ENCODE measurements at regions not wholly inside any gene's neighbourhood (a gene's known extent, or its start where the extent isn't known, plus 50 kb on each side); places are given as distances from the start of the nearest gene placed in this dataset.
"Not testable (repeated sequence)": the region's sequence is repeated elsewhere in the genome, so short reads cannot be mapped to it uniquely, and the experiment has no call there.

DNA sequence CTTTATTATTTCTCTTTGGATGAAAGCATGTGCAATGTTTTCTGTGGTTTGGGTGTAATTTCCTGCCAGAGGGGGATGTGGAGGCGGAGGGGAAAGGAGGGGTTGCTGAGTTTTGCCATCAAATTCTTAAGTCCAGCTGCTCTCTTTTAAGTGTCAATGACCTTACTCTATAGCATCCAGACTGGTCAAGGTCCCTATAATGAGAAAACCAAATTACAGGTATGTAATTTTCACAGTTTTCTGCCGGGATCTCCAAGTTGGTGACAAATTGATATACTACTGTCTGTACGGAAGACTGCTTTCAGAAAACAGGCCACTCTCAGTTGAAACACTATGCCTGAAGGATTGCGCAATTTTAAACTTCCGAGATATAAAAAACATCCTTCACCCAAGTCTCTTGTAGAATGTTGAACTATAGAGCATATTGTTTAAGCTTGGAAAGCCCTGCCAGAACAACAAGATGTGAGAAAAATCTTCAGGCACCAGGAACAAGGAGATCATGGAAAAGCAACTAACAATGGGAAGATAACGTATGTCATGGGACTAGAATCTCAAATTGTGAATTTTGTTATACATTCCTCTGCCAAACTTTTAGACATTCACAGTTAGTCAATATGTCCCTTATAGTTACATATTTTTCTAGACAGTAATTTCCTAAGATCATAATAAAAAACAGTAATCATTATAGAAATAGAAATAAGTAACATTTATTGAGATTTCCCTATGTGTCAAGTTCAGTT lies 300.7 kb upstream of the SATB1 start:
- no peak for DNase-seq

DNA sequence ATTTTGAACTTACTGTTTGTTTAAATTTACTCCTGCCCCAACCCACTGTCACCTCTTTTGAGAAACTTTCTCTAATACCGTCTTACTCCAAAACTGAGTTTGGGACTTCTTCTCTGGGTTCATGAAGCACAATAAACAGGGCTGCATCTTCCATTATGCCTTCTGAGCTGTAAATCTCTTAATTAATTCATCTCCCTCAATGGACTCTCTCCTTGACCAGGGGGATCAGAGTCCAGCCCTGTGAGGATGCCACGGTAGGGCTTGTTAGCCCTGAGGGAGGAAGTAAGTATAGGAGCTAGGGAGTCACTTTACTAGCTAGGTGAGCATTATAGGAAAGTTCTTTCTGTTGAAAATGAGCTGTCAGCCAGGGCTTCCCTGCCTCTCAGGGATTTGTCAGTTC lies 299.3 kb upstream of the SATB1 start:
- DNase-seq, result no peak

DNA sequence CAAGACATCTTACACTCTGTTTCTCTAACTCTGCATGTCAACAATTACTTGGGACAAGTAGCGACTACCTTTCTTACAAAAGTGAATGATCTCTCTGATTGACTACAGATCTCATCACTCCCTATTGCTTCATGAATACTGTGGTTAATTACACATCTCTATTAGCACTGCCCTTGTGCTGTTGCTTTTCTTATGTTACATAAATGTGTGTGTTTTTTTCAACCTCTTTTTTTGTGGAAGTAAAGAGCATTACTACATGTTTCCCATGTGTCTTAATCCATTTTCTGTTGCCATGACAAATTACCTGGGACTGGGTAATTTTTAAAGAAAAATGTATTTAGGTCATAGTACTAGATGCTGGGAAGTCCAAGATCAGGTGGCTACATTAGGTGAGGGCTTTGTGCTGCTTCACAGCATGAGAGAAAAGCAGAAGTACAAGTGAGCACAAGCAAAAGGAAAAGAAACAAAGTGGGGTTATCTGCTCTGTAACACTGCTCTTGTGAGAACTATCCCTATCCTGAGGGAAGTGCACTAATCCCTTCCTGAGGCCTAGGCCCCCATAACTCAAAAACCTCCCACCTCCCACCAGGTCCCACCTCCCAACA lies 298.2 kb upstream of the SATB1 start:
- DNase-seq, result no peak

DNA sequence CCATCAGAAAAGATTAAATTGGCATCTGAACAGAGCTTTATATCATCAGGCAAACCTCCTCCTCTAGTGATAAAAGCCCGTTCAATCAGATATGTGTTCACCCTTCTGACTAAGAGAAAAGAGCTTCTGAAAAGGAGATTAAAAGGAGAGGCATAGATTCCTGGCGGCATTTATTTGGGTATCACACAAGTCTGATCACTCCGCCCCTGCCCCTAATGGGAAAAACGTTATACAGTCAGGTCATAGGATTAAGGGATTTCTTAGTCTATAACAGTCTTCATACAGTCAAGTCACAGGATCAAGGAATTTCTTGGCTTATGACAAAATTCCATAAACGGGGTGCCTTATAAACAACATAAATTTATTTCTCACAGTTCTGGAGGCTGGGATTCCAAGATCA lies 295.4 kb upstream of the SATB1 start:
- DNase-seq, result no peak

DNA sequence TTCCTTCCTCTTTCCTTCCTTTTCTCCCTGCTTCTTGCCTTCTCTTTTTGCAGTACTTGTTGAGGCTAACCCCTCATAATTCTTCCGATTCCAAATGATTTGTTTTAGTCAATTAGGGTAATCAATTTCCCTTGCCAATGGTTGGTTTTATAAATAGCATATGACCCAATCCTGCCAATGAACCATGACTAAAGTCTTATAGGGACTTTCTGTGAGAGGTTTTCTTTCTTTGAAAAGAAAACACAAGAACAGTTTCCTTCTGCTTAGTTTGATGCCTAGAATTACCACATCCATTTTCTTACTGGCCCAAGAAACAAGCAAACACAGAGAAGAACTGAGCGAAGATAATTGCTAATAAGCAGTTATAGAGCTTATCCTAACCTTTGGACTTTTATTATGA lies 292.5 kb upstream of the SATB1 start:
- no peak for DNase-seq

DNA sequence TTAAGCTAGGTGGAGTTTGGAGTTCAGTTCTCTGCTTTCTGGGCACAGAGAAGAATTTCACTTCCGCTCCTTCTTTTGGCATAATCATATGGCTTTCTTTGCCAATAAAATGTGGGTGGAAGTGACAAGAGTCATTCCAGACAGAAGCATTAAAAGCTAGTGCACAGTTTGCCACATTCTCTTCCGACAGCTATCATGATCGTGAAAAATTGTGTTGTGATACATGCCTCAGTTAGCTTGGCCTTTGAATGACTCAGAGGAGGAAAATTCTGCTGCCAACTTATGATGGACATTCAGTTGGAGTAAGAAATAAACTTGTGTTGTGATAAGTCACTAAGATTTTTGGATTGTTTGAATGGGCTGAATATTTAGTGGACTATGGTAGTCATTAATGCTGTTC lies 291.7 kb upstream of the SATB1 start:
- no peak for DNase-seq

DNA sequence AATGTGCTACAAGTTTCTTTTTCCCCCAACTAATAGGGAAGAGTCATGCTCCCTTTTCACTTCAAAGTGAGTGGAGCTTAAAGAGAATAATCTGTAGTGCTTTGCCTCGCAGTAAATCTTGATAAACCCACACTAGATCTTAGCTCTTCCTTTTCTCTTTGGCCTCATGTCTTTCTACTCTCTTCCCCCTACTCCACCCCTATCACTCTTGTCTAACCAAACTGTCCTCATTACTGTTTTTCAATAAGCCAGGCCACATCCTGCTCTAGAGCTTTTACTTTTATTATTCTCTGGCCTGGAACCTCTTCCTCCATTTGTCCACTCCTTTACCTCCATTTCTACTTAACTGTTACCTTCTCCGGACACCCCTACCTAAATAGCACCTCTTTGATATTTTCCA lies 291.0 kb upstream of the SATB1 start:
- no peak for DNase-seq

DNA sequence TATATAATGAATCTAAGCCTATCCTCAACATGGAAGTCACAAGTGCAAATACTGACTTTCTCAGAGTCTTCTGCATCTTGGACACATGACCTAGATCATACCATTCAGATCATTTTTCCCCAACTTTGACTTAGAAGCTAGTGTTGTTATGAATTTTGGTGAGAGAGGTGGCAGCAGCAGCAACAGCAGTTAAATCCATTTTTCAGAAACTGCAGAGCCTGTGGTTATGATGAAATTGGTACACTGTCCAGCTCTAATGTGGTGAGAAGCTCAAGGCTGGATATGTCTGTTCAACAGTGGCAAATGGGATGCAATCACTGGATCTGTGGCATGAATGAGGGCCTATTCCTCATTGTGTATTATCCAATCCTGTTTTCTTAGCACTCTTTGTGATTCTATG lies 290.1 kb upstream of the SATB1 start:
- no peak for DNase-seq

DNA sequence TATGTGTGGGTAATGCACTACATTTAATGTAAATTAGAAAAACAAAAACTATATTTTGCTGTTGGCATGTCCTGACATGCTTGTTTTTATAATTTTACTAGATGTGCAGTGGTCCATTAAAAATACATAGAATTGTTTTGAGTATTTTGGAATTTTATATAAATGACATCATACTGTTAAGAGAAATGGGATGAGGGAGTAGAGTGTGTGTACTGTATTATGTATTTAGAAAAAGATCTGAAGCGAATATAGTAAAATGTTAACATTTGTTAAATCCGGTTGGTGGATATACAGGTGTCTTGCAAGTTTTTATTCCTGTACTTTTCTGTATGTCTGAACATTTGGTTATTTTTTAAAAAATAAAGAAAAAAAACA lies 288.4 kb upstream of the SATB1 start:
- no peak for DNase-seq

DNA sequence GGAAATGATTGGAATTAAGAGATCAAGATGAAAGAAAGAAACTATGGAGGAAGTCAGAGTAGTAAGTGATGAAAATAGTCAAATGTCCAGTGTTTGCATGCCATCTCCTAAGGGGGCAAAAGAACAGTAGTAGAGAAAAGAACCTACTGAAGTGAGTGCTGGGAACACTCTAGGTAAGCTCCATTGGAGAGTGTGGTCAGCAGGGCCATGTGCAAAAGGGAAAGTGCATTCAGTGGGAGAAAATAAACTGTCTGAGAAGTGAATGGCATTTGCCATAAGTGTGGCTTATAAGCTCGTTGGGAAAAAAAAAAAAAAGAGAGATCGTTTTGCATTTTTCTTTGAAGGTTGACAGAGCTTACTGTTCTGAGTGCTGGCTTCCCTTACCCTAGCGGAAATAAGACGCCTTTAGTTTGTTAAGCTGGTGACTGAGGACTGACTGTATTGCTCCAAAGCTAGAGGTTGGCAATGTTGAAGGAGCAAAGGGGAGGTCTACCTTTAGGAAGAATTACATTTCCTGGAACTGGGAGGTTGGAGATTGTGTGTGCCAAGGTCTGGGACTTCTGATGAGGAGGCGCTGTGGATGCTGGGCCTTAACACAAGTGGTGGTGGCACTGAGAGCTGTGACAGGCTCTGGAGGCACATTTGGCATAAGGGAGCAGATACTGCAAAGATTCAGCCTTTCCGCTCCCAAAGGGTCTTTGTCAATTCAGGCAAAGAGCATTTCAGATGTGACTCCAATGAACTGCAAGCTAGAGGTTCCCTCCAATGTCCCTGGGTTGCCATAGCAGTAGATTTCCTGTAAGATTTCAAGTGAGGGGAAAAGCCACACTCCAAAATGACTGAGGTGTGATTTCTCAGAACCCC lies 287.8 kb upstream of the SATB1 start:
- DNase-seq, result no peak

DNA sequence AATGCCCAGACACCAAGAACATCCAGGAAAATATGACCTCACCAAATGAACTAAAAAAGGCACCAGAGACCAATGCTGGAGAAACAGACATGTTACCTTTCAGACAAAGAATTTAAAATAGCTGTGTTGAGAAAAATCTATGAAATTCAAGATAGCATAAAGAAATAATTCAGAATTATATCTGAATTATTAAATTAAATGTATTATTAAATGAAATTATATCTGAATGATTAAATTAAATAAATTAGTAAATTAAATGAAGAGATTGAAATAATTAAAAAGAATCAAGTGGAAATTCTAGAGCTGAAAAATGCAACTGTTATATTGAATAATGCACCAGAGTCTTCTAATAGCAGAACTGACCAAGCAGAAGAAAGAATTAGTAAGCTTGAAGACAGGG lies 279.2 kb upstream of the SATB1 start:
- DNase-seq, result no peak

DNA sequence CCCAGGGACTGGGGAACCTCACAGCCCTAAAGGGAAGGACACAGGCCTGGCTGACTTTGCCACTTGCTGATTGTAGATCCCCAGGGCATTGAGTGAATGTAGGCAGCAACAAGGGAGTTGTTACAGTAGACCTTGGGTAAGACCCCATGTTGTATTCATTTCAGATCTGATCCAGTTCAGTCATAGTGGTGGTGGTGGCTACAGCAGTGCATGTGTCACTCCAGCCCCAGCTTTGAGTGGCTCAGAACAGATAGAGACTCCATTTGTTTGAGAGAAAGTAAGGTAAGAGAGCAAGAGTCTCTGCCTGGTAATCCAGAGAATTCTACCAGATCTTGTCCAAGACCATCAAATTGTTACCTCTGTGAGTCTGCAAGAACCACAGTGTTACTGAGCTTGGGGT lies 278.7 kb upstream of the SATB1 start:
- no peak for DNase-seq

DNA sequence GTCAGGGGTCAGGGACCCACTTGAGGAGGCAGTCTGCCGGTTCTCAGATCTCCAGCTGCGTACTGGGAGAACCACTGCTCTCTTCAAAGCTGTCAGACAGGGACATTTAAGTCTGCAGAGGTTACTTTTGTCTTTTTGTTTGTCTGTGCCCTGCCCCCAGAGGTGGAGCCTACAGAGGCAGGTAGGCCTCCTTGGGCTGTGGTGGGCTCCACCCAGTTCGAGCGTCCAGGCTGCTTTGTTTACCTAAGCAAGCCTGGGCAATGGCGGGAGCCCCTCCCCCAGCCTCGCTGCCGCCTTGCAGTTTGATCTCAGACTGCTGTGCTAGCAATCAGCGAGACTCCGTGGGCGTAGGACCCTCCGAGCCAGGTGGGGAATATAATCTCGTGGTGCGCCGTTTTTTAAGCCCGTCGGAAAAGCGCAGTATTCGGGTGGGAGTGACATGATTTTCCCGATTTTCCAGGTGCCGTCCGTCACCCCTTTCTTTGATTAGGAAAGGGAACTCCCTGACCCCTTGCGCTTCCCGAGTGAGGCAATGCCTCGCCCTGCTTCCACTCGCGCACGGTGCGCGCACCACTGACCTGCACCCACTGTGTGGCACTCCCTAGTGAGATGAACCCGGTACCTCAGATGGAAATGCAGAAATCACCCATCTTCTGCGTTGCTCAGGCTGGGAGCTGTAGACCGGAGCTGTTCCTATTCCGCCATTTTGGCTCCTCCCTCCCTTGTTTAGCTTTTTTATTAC lies 268.6 kb upstream of the SATB1 start:
- not testable (repeated sequence) for DNase-seq

DNA sequence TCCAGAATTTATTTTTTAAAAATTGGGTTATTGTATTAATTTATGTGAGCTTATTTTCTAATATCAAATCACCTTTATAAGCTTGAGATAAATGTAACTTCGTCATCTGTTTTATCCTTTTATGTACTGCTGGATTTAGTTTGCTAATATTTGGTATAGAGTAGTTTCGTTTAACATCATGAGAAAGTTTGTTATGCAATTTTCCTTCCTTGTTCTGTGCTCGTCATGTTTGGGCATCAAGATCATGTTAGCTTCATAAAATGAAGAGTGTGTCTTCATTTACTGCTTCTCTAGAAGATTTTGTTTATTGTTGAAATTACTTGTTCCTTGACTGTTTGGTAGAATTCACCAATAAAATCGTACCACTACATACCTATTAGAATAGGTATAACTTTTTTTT lies 262.1 kb upstream of the SATB1 start:
- no peak for DNase-seq

DNA sequence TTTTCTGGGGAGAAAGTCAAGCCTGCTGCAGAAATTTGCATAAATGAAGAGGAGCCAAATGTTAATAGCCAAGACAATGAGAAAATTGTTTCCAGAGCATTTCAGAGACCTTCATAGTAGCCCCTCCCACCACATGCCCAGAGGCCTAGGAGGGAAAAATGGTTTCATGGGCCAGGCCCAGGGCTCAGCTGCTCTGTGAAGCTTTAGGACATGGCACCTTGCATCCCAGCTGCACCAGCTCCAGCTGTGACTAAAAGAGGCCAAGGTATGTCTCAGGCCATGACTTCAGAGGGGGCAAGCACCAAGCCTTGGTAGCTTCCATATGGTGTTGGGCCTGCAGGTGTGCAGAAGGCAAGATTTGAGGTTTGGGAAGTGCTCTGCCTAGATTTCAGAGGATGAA lies 258.8 kb upstream of the SATB1 start:
- DNase-seq, result no peak

DNA sequence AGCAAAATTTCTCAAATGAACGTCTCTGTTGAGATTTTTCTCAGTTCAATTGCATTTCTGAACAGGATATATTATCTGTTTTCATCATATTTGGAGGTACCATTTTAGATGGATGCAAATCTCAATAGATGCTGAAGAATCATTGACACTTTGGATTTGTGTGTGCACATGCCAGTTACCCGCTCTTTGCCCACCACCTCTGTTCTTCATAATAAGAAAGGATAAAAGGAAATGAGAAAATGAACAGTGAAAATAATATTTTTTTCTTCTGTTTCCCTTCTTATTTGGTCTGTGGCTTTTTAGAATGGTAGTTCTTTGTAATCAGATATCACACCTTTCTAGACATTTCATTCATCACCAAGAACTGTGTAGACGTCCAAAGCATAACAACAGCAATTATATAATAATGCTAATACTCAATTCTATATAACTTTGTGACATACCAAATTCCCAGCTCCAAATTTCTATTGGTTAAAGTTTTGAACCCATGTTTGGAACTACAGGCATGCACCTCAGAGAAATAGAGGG lies 256.7 kb upstream of the SATB1 start:
- no peak for DNase-seq

DNA sequence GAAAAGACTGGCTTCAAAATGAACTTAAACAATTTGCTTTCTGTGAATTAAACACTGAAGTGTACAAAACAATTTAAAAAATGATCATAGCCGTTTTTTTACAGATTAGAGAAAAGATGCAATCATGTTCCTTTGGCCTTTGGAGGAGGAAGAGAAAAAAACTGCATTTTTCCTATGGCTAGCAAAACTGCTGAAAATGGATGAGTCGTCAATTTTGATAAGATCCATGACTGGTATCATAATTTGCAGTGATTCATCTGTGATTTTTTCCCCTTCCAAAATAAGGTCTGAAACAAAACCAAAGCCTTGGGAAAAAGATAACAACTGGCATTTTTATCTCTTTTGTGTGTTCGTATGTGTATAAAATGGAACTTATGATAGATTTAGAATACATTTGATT lies 255.6 kb upstream of the SATB1 start:
- no peak for DNase-seq

DNA sequence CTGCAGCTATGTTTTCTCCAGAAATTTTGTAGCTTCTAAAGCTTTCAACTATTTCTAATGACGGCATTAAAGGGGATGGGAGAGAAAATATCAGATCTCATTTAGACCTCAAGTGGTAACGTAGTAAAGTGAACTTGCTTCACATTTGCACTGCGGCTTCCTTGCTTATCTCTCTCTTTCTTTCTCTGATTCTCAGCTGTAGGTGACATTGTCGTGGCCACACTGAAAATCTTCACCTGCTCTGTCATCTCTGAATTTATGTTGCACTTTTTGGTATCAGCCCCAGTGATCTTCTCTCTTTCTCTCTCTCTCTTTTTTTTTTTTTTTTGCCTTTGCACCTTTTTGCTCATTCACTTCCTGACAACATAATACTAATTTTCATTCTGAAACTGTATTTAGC lies 254.1 kb upstream of the SATB1 start:
- no peak for DNase-seq

DNA sequence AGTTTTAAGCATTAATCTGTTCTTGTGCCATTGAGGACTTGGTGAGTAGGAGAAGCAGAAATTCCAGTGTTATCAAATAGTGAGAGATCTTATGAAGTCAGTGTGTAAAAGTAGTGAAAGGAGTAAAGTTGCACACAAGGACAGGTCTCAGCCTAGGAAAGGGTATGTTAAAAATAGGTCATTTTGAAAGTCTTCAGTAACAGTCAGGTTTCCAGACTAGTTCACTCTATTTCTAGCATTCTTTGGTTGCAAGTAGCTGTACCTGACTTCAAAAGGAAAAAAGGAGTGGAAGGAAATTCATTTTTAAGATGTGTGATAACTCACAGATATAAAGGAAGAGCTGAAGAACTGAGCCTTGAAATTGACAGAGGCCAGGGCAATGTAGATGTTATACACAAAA lies 250.1 kb upstream of the SATB1 start:
- DNase-seq, result no peak

DNA sequence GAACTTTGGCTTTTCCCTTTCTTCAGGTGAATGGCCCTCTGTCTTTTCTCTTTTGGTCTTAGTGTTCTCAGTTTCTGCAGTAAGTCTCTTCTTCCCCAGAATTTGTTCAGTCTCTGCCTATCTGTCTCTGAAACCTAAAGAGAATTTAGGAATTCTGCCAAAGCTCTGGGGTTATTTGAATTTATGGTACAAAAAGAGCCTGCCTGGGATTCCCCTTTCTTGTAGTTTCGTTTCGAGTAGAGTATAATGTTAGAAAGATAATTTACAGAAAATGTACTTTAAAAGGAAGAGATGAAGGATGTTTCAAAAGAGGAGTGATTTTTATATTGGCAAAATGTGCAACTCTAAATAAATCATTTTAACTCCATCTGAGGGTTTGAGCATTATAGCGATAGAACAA lies 247.4 kb upstream of the SATB1 start:
- DNase-seq, result no peak

DNA sequence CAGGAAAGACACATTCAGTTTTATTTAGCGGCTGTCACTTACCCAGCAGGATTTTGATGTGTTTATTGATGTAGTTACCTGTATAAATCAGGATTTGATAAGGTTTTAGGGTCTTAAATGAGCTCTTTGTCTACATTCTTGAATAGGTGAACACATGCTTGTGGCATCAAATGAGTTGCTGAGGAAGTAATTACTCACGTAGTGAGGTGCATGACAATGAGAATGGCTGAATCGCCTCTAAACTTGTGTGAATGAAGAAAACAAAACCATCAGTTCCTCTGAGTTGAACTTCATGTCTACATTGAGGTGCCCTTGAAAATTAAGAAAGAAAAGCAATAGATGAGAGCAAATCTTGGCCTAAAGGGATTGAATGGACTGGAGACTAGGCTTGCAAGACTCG lies 245.6 kb upstream of the SATB1 start:
- DNase-seq, result no peak

DNA sequence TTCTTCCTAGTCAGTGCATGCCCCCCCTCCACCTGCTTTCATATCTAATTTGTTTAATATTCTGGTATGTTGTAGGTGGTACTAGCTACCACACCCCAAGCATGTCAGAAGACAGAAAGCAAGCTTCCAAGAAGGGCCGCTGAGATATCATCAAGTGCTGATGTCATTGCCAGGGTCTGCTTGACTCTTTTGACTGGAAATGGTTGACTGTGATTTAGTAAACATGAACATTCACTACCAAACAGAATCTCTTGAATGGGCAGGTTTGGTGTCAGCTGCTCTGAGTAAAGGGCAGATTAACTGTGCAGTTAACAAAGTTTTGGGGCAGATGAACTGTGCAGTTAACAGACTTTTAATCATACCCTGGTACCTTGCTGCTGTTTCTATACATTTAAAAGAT lies 244.2 kb upstream of the SATB1 start:
- DNase-seq, result no peak

DNA sequence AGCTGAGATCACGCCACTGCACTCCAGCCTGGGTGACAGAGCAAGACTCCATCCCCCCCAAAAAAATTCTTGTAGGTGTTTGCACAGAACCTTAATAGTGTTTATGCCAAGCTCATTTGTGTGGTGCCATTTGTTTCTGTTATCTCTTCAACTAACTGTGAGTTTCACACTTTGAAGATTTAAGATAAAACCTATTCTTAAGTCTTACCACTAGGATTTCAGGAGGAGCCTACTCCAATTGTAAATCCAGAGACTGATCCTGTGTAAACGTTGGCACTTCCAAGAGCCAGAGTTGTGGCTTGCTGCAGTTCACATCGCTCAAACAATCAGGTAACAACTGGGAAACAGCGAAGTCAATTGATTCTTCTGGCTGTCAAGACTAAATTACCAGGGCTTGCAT lies 242.4 kb upstream of the SATB1 start:
- no peak for DNase-seq
